B cell (primary cell): ENCODE measurements at regions not wholly inside any gene's neighbourhood (a gene's known extent, or its start where the extent isn't known, plus 50 kb on each side); places are given as distances from the start of the nearest gene placed in this dataset.

Source experiments
- ATAC-seq: fragments of 200-7000 bp; cut with Tn5 transposase; one replicate; pipeline ENCODE4 v1.10.0; 2021; ENCODE audit warnings: low read depth, mild to moderate bottlenecking, moderate number of reproducible peaks, moderate library complexity
- CTCF ChIA-PET: fragments of 350-600 bp; sonication (Branson Sonifier 250); formaldehyde crosslinking; loops from one replicate; lab custom pipeline; 2021; ENCODE audit warnings: antibody characterized with exemption, inconsistent platforms; lab: Charles Lee
- POLR2A ChIA-PET: fragments of 350-600 bp; sonication (Branson Sonifier 250); formaldehyde crosslinking; loops from one replicate; lab custom pipeline; 2021; ENCODE audit warnings: antibody characterized with exemption; lab: Charles Lee
- DNase-seq: peaks from one replicate; pipeline ENCODE4 v3.0.0; 2013
- H2AFZ ChIP-seq: 2 replicates; pipeline ENCODE4 v1.6.1; 2012; ENCODE audit warnings: mild to moderate bottlenecking, low read depth, low read length; ENCODE audit not compliant: insufficient read depth, poor library complexity, severe bottlenecking
- H3K27ac ChIP-seq, 2 donors: 1 replicate in 1 of 2; 2 replicates in 1 of 2; pipeline ENCODE4 v1.5.1; 2012 to 2013; ENCODE audit warnings: low read length in 2 of 2, mild to moderate bottlenecking in 2 of 2, moderate library complexity in 1 of 2
- H3K27me3 ChIP-seq, 4 experiments: fragments of 200-600 bp in 1 of 4; sonication (generic) in 1 of 4; replicated peaks in 1 of 4; 1 replicate in 2 of 4; 2 replicates in 2 of 4; pipeline versions ENCODE4 v1.6.1 to v1.7.0; 2013 to 2016; ENCODE audit warnings: low read length in 3 of 4, mild to moderate bottlenecking in 2 of 4, mixed read lengths in 1 of 4, moderate library complexity in 1 of 4; ENCODE audit not compliant: insufficient read depth in 4 of 4, control insufficient read depth in 3 of 4; ENCODE audit errors: control extremely low read depth in 1 of 4
- H3K36me3 ChIP-seq, 2 experiments: replicated peaks in 1 of 2; 1 replicate in 1 of 2; 2 replicates in 1 of 2; pipeline versions ENCODE4 v1.6.1 to v1.7.1; 2013; ENCODE audit warnings: low read length in 1 of 2; ENCODE audit not compliant: insufficient read depth in 2 of 2, control insufficient read depth in 1 of 2; ENCODE audit errors: control extremely low read depth in 1 of 2, extremely low read depth in 1 of 2
- H3K4me1 ChIP-seq, 2 donors: fragments of 200-600 bp in 1 of 2; sonication (generic) in 1 of 2; 1 replicate in 1 of 2; 2 replicates in 1 of 2; pipeline versions ENCODE4 v1.5.1 to v1.6.1; 2013 to 2017; ENCODE audit warnings: low read length in 2 of 2; ENCODE audit not compliant: control insufficient read depth in 2 of 2, insufficient read depth in 2 of 2
- H3K4me2 ChIP-seq: replicated peaks from 2 replicates; pipeline ENCODE3; 2012; ENCODE audit warnings: mild to moderate bottlenecking, low read depth, low read length; ENCODE audit not compliant: poor library complexity, severe bottlenecking
- H3K4me3 ChIP-seq, 5 experiments: fragments of 200-600 bp in 1 of 5; sonication (generic) in 1 of 5; 1 replicate in 3 of 5; 2 replicates in 2 of 5; pipeline versions ENCODE4 v1.5.1 to v1.7.0; 2011 to 2016; ENCODE audit warnings: low read length in 4 of 5, mild to moderate bottlenecking in 4 of 5, low read depth in 2 of 5, control low read depth in 1 of 5, moderate library complexity in 1 of 5; ENCODE audit not compliant: insufficient read depth in 1 of 5; ENCODE audit errors: control extremely low read depth in 1 of 5, extremely low read depth in 1 of 5
- H3K79me2 ChIP-seq: fragments of 200-600 bp; sonication (generic); one replicate; pipeline ENCODE4 v1.6.0; 2016; ENCODE audit warnings: low read length; ENCODE audit not compliant: control insufficient read depth, insufficient read depth
- H3K9ac ChIP-seq: fragments of 200-600 bp; sonication (generic); 2 replicates; pipeline ENCODE4 v1.6.1; 2017; ENCODE audit warnings: mild to moderate bottlenecking, low read length, moderate library complexity
- H3K9me3 ChIP-seq, 3 donors: one replicate each; pipeline versions ENCODE4 v1.6.1 to v1.7.1; 2013; ENCODE audit warnings: low read length in 2 of 3; ENCODE audit not compliant: control insufficient read depth in 2 of 3, insufficient read depth in 1 of 3; ENCODE audit errors: control extremely low read depth in 1 of 3
- H4K20me1 ChIP-seq: 2 replicates; pipeline ENCODE4 v1.6.0; 2012; ENCODE audit warnings: mild to moderate bottlenecking, low read length; ENCODE audit not compliant: insufficient read depth, control insufficient read depth, poor library complexity, severe bottlenecking
- H3K27ac Mint-ChIP-seq: one replicate; pipeline ENCODE4 v1.8.0; 2021; ENCODE audit warnings: mixed read lengths
- H3K27me3 Mint-ChIP-seq: one replicate; pipeline ENCODE4 v1.8.0; 2021; ENCODE audit warnings: mixed read lengths
- H3K4me1 Mint-ChIP-seq: one replicate; pipeline ENCODE4 v1.8.0; 2021; ENCODE audit warnings: mixed read lengths
- H3K4me3 Mint-ChIP-seq: one replicate; pipeline ENCODE4 v1.8.0; 2021; ENCODE audit warnings: mixed read lengths
- H3K9me3 Mint-ChIP-seq: one replicate; pipeline ENCODE4 v1.8.0; 2022; ENCODE audit warnings: mixed read lengths; ENCODE audit not compliant: insufficient read depth
- EZH2 ChIP-seq: IDR thresholded peaks from 2 replicates; pipeline ENCODE4 v1.6.1; 2012; ENCODE audit warnings: borderline replicate concordance, low read depth, mild to moderate bottlenecking, moderate library complexity, low read length; ENCODE audit not compliant: insufficient read depth, poor library complexity, severe bottlenecking
- WGBS: methylation state at CpG from one replicate; pipeline ENCODE4 v1.1.5; 2013; ENCODE audit warnings: missing lambda C conversion rate; ENCODE audit not compliant: insufficient coverage; 5-methylcytosine and 5-hydroxymethylcytosine counted together
- intact Hi-C: fragments of 100-400 bp; cut with micrococcal nuclease; formaldehyde crosslinking; loops from one replicate; pipeline ENCODE4 v1.10.0; 2022
- TF ChIP-seq, protein P1 (sequence below): fragments of 200-600 bp; IDR thresholded peaks from one replicate; pipeline ENCODE4 v1.8.0; 2022; ENCODE audit warnings: antibody characterized with exemption, mild to moderate bottlenecking

DNA sequence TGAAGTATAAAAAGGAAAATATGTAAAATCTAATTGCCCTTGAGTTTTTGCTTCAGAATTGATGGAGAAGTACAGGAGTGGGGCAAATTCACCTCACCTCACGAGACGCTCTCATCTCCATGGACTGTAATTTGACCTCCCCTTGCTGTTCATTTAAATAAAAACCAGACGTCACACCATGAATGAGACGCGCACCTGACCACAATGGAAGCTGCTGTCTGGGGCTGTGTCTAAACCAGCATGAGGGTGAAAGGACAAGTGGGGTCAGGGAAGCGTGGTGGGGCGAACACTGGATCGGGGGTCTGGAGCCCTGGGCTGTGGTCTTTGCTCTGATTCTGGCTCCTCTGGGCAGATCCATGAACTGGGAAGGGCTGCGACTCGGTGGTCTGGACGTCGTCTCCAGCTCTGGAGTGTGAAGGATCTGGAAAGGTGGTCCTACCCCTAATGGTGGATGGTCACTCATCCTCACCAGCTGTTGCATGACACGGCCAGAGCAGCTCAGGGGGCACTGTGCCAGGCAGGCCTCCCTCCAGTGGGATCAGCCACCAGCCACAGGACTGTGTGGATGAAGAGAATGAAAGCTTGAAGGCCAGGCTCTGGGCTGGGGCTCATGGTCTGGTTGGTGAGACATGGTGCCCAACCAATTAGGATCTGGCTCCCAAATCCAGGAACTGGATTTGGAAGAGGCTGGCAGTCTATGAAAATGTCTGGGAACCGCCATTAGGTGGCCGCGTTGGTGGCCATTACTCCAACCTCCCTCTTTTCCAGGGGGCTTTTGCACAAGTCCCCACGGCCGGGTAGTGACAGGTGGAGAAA lies 728.6 kb downstream of the PTPRU start:
- DNase-seq (no peak), ATAC-seq (no peak)
- H3K27me3 ChIP-seq, result no peaks in the 10 kb centered on the region
- no peaks in the 10 kb centered on the region for H4K20me1 ChIP-seq
- intact Hi-C loops, result no loop called here
- H3K36me3 ChIP-seq, result no peaks in the 10 kb centered on the region
- no peak overlapping the region for H3K4me3 ChIP-seq
- no peak overlapping the region for H3K9ac ChIP-seq
- no peaks in the 10 kb centered on the region for H3K79me2 ChIP-seq
- TF ChIP-seq, protein P1, sequence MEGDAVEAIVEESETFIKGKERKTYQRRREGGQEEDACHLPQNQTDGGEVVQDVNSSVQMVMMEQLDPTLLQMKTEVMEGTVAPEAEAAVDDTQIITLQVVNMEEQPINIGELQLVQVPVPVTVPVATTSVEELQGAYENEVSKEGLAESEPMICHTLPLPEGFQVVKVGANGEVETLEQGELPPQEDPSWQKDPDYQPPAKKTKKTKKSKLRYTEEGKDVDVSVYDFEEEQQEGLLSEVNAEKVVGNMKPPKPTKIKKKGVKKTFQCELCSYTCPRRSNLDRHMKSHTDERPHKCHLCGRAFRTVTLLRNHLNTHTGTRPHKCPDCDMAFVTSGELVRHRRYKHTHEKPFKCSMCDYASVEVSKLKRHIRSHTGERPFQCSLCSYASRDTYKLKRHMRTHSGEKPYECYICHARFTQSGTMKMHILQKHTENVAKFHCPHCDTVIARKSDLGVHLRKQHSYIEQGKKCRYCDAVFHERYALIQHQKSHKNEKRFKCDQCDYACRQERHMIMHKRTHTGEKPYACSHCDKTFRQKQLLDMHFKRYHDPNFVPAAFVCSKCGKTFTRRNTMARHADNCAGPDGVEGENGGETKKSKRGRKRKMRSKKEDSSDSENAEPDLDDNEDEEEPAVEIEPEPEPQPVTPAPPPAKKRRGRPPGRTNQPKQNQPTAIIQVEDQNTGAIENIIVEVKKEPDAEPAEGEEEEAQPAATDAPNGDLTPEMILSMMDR, result no peak
- no peak for TF ChIP-seq EZH2
- no peak overlapping the region for H3K4me3 Mint-ChIP-seq
- no peaks in the 10 kb centered on the region for H3K9me3 Mint-ChIP-seq
- H3K27ac Mint-ChIP-seq, result no peak overlapping the region
- no peaks in the 10 kb centered on the region for H3K4me1 ChIP-seq
- H2AFZ ChIP-seq, result no peak overlapping the region
- ChIA-PET POLR2A (no interaction called here), CTCF (no interaction called here)
- no peaks in the 10 kb centered on the region for H3K4me1 Mint-ChIP-seq
- peaks cover 0 to 12% (median 0%) of the 10 kb centered on the region in 3 donors for H3K9me3 ChIP-seq
- WGBS, result 81% methylated on average over 7 of the region's 18 CpGs
- no peak overlapping the region for H3K4me2 ChIP-seq
- H3K27me3 Mint-ChIP-seq, result peaks cover 5% of the 10 kb centered on the region
- no peak overlapping the region for H3K27ac ChIP-seq

DNA sequence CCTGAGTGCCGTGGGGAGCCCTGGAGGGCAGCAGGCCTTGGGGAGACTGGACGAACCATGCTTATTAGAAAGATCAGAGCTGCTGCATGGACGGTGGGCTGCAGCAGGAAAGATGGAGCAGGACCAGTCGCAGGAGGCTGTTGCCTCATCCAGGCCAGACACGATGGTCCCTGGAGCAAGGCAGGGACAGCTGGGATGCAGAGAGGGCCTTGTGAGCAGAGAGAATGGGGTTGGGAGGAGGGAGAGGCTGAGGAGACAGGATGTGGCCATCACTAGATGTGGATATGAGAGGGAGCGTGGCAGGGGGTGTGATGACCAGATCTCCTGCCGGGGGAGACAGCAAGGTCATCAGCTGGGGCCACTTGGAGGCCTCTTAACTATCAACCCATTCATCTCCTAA lies 727.6 kb downstream of the PTPRU start:
- Histone ChIP-seq H2AFZ (no peak overlapping the region), H3K9me3 (peaks cover 0 to 8% (median 0%) of the 10 kb centered on the region in 3 donors), H3K36me3 (no peaks in the 10 kb centered on the region), H3K27ac (no peak overlapping the region), H3K27me3 (no peaks in the 10 kb centered on the region), H3K9ac (no peak overlapping the region), H4K20me1 (no peaks in the 10 kb centered on the region), H3K79me2 (no peaks in the 10 kb centered on the region), H3K4me1 (no peaks in the 10 kb centered on the region), H3K4me2 (no peak overlapping the region), H3K4me3 (no peak overlapping the region)
- ATAC-seq, result no peak
- 86% methylated on average over 6 of the region's 7 CpGs for WGBS
- Mint-ChIP-seq H3K27ac (no peak overlapping the region), H3K4me1 (no peaks in the 10 kb centered on the region), H3K27me3 (peaks cover 5% of the 10 kb centered on the region), H3K9me3 (no peaks in the 10 kb centered on the region), H3K4me3 (no peak overlapping the region)
- POLR2A ChIA-PET, result no interaction called here
- DNase-seq, result no peak
- TF ChIP-seq, protein P1, result no peak
- no peak for TF ChIP-seq EZH2
- intact Hi-C loops, result no loop called here
- CTCF ChIA-PET, result no interaction called here
